Uterus (tissue), 3 donors: ENCODE measurements at regions not wholly inside any gene's neighbourhood (a gene's known extent, or its start where the extent isn't known, plus 50 kb on each side); places are given as distances from the start of the nearest gene placed in this dataset.
"Not testable (repeated sequence)": the region's sequence is repeated elsewhere in the genome, so short reads cannot be mapped to it uniquely, and the experiment has no call there.

Experiments used
- DNase-seq, 2 donors: peaks; one replicate each; pipeline ENCODE4 v3.0.0-alpha.2; 2019 to 2020
- H3K27ac ChIP-seq, 2 donors: fragments of 200-600 bp; sonication (generic); 1 replicate in 1 of 2; 2 replicates in 1 of 2; pipeline ENCODE4 v1.5.1; 2016 to 2018
- H3K27me3 ChIP-seq, 2 donors: fragments of 200-600 bp; sonication (generic); one replicate each; pipeline ENCODE4 v1.5.1; 2018 to 2019; ENCODE audit warnings: control low read depth in 1 of 2
- H3K36me3 ChIP-seq, 2 donors: fragments of 200-600 bp; sonication (generic); one replicate each; pipeline ENCODE4 v1.5.1; 2019; ENCODE audit warnings: control low read depth in 1 of 2
- H3K4me1 ChIP-seq, 2 donors: fragments of 200-600 bp; sonication (generic); one replicate each; pipeline ENCODE4 v1.5.1; 2018 to 2019; ENCODE audit warnings: control low read depth in 1 of 2
- H3K4me3 ChIP-seq, 2 donors: fragments of 200-600 bp; sonication (generic); 1 replicate in 1 of 2; 2 replicates in 1 of 2; pipeline ENCODE4 v1.5.1; 2018 to 2019; ENCODE audit warnings: mild to moderate bottlenecking in 1 of 2
- H3K9me3 ChIP-seq, 2 donors: fragments of 200-600 bp; sonication (generic); one replicate each; pipeline ENCODE4 v1.5.1; 2019; ENCODE audit warnings: control low read depth in 1 of 2
- CTCF ChIP-seq, 4 experiments: fragments of 200-600 bp in 2 of 4; fragments of 450-650 bp in 2 of 4; sonication (generic) in 2 of 4; IDR thresholded peaks; one replicate each; pipeline ENCODE4 v1.5.1; 2016 to 2019; ENCODE audit warnings: antibody characterized with exemption in 4 of 4, mild to moderate bottlenecking in 2 of 4, moderate library complexity in 1 of 4
- POLR2A ChIP-seq, 2 donors: fragments of 450-650 bp; IDR thresholded peaks; one replicate each; pipeline ENCODE4 v1.6.1; 2016; ENCODE audit warnings: antibody characterized with exemption in 2 of 2, mild to moderate bottlenecking in 1 of 2, moderate library complexity in 1 of 2
- intact Hi-C: fragments of 100-400 bp; cut with DNase I; formaldehyde crosslinking; loops from one replicate; pipeline ENCODE4 v1.15.1; 2023; ENCODE audit warnings: low total_unique reads
- donor health status: DM: yes; HTN: yes; CAD: no.

GRCh38 chr6:4242601-4243000 is 107.2 kb upstream of the ECI2 start:
- Histone ChIP-seq H3K27ac (no peak overlapping the region), H3K9me3 (no peaks in the 10 kb centered on the region), H3K4me3 (no peak overlapping the region), H3K4me1 (no peaks in the 10 kb centered on the region), H3K27me3 (no peaks in the 10 kb centered on the region), H3K36me3 (no peaks in the 10 kb centered on the region)
- no peak for DNase-seq
- intact Hi-C loops = no loop called here
- TF ChIP-seq CTCF (IDR thresholded peaks at IDR 0.05) (no peak), POLR2A (IDR thresholded peaks at IDR 0.05) (no peak)

- Histone ChIP-seq H3K4me3 (no peak overlapping the region), H3K36me3 (no peaks in the 10 kb centered on the region), H3K27ac (no peak overlapping the region), H3K4me1 (no peaks in the 10 kb centered on the region), H3K9me3 (no peaks in the 10 kb centered on the region), H3K27me3 (no peaks in the 10 kb centered on the region)
- TF ChIP-seq CTCF (IDR thresholded peaks at IDR 0.05) (no peak), POLR2A (IDR thresholded peaks at IDR 0.05) (no peak)
- no peak for DNase-seq
- intact Hi-C loops = no loop called here
Observed at GRCh38 chr6:4240148-4240547, 104.8 kb upstream of the ECI2 start.

GRCh38 chr6:4225161-4225872 is 89.9 kb upstream of the ECI2 start:
- no peak overlapping the region for H3K27ac ChIP-seq
- no peaks in the 10 kb centered on the region for H3K4me1 ChIP-seq
- TF ChIP-seq CTCF (IDR thresholded peaks at IDR 0.05) = no peak
- no peak for TF ChIP-seq POLR2A (IDR thresholded peaks at IDR 0.05)
- DNase-seq = no peak
- intact Hi-C loops = no loop called here
- no peaks in the 10 kb centered on the region for H3K27me3 ChIP-seq
- H3K4me3 ChIP-seq = no peak overlapping the region
- H3K9me3 ChIP-seq = no peaks in the 10 kb centered on the region
- H3K36me3 ChIP-seq = no peaks in the 10 kb centered on the region

GRCh38 chr6:4224067-4224978 is 88.9 kb upstream of the ECI2 start:
- intact Hi-C loops = no loop called here
- TF ChIP-seq CTCF (IDR thresholded peaks at IDR 0.05) = no peak
- Histone ChIP-seq H3K9me3 (no peaks in the 10 kb centered on the region), H3K27ac (no peak overlapping the region), H3K4me3 (no peak overlapping the region), H3K36me3 (no peaks in the 10 kb centered on the region), H3K4me1 (no peaks in the 10 kb centered on the region), H3K27me3 (no peaks in the 10 kb centered on the region)
- DNase-seq = no peak

GRCh38 chr6:4220558-4220957 is 85.2 kb upstream of the ECI2 start:
- Histone ChIP-seq H3K9me3 (no peaks in the 10 kb centered on the region), H3K36me3 (no peaks in the 10 kb centered on the region), H3K27me3 (no peaks in the 10 kb centered on the region), H3K27ac (no peak overlapping the region), H3K4me1 (no peaks in the 10 kb centered on the region), H3K4me3 (no peak overlapping the region)
- intact Hi-C loops = no loop called here
- no peak for DNase-seq
- no peak for TF ChIP-seq CTCF (IDR thresholded peaks at IDR 0.05)
- no peak for TF ChIP-seq POLR2A (IDR thresholded peaks at IDR 0.05)

GRCh38 chr6:4218619-4219317 is 83.4 kb upstream of the ECI2 start:
- H3K27ac ChIP-seq, H3K9me3 ChIP-seq, H3K4me3 ChIP-seq, DNase-seq, H3K4me1 ChIP-seq, H3K36me3 ChIP-seq, intact Hi-C loops, H3K27me3 ChIP-seq: not testable (repeated sequence)
